Skin of body (tissue), 1 donor: ENCODE measurements at regions not wholly inside any gene's neighbourhood (a gene's known extent, or its start where the extent isn't known, plus 50 kb on each side); places are given as distances from the start of the nearest gene placed in this dataset.

Source experiments
- DNase-seq: peaks from one replicate; lab custom pipeline; 2025; lab: John Stamatoyannopoulos, UW

- no peak for DNase-seq
Measured at GRCh38 chr1:36644556-36644955, 161.8 kb upstream of the CSF3R start.

- DNase-seq: no peak
Measured at GRCh38 chr1:36643371-36644270, 160.9 kb upstream of the CSF3R start.

- DNase-seq: no peak
Measured at GRCh38 chr1:36642802-36643201, 160.1 kb upstream of the CSF3R start.

- DNase-seq: no peak
Measured at GRCh38 chr1:36641776-36642175, 159.1 kb upstream of the CSF3R start.

- no peak for DNase-seq
Measured at GRCh38 chr1:36639461-36639860, 156.7 kb upstream of the CSF3R start.

- no peak for DNase-seq
Measured at GRCh38 chr1:36638268-36638667, 155.6 kb upstream of the CSF3R start.

GRCh38 chr1:36636206-36636605 is 153.5 kb upstream of the CSF3R start:
- DNase-seq: no peak

GRCh38 chr1:36635284-36635683 is 152.6 kb upstream of the CSF3R start:
- no peak for DNase-seq

GRCh38 chr1:36628804-36629203 is 146.1 kb upstream of the CSF3R start:
- no peak for DNase-seq

- no peak for DNase-seq
Measured at GRCh38 chr1:36626435-36626834, 143.7 kb upstream of the CSF3R start.

GRCh38 chr1:36625935-36626310 is 143.2 kb upstream of the CSF3R start:
- DNase-seq: no peak

- DNase-seq: no peak
Measured at GRCh38 chr1:36625253-36625934, 142.7 kb upstream of the CSF3R start.

- DNase-seq: no peak
Measured at GRCh38 chr1:36624466-36624865, 141.8 kb upstream of the CSF3R start.

- no peak for DNase-seq
Measured at GRCh38 chr1:36622741-36623648, 140.3 kb upstream of the CSF3R start.

GRCh38 chr1:36621531-36621930 is 138.8 kb upstream of the CSF3R start:
- no peak for DNase-seq

GRCh38 chr1:36620142-36620541 is 137.4 kb upstream of the CSF3R start:
- DNase-seq: no peak

GRCh38 chr1:36614991-36615390 is 132.3 kb upstream of the CSF3R start:
- DNase-seq: no peak

GRCh38 chr1:36614571-36614970 is 131.9 kb upstream of the CSF3R start:
- no peak for DNase-seq

- DNase-seq: no peak
Measured at GRCh38 chr1:36613721-36614120, 131.0 kb upstream of the CSF3R start.

- DNase-seq: no peak
Measured at GRCh38 chr1:36612881-36613280, 130.2 kb upstream of the CSF3R start.

GRCh38 chr1:36612121-36612520 is 129.4 kb upstream of the CSF3R start:
- DNase-seq: no peak
